ENCODE measurements at regions not wholly inside any gene's neighbourhood (a gene's known extent, or its start where the extent isn't known, plus 50 kb on each side); places are given as distances from the start of the nearest gene placed in this dataset.

DNA sequence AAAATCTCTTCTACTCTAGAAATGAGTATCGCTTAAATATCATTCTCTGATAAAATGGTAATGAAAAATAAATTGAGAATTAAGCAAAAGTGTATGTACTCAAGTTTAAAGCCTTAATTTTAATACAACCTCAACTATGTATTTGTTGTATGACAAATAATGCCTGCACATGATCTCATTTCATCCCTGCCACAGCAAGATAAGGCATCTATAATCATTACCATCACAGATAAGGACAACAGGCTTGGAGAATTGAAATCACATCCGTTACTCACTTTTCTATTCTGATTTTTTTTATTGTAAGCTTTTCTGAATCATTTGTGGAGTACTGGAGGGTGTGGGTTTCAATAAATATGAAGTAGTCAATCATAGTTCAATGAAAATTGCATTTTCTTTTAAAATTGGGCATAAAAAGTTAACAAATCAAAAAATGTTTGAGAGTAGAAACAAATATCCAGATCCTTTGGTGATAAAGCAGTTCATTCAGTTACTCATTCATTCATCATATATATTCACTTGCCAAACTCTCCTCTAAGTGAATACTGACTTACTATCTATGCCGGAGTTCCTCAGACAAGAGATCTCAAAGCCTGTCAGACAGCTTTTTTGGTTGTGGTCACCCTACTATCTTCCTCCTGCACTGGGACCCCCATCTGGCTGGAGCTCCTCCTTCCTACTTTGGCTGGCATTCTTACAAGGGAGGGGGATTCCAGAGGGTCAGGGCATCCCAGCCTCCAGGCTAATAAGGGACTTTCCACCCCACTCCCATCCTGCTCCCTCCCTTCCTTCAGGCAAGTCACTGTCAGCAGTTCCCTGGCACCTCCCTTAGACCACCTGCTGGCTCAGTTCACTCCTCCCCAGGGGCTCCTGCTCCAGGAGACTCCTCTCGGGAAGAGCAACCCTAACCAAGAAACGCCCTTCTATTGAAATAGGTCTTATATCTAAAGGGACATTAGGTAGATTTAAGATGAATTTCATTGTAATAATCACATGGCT is 118.6 kb downstream of the OGFRL1 start:
- Histone ChIP-seq H3K27ac (no peak overlapping the region), H3K4me3 (no peak overlapping the region)
- intact Hi-C loops (cut with DNase I) = no loop called here

DNA sequence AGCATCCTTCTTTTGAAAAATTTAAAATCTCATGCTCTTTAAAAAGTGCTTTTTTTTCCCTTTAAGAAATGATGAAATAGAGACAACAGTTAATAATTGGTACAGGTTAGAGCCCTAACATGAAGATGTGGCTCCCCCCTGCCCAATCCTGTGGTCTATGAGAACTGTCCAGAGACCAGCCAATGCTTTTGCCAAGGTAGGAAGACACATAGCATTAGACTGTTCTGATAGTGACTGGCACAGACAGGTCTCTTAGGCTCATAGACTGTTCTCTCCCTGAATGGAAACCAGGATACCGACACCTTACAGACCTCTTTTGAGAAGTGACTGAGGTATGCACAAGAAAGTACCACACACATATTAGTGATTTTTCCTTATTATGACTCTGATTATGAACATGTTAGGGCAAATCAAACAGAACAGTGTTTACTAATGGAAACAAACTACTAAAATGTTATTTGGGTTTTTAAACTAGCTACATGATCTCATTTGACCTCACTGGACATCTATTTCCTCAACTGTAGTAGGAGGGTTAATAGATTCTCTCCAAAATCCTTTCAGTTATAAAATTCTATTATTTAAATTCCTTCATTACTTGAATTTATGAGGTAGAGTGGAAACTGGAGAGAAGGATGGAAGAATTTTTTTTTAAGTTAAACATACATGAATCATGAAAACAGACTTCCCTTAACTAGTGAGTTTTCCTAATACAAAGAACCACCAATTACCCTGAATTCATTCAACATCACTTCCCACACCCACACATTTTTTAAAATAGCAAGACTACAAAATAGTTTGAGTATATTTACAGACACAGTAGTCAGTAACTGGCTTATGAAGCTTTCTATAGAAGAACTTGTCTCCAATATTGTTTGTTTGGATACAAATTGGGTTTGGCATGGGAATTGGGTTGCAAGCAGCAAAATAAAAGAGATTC is 120.4 kb downstream of the OGFRL1 start:
- Histone ChIP-seq H3K36me3 (no peaks in the 10 kb centered on the region), H3K27ac (no peak overlapping the region)
- no peak for DNase-seq (ENCODE audit: extremely low spot score in 2 of 2)

More for the DNA sequence above, 118.6 kb downstream of the OGFRL1 start:
- DNase-seq (ENCODE audit: extremely low spot score in 2 of 2) = no peak
- Histone ChIP-seq H3K4me1 (no peaks in the 10 kb centered on the region), H3K36me3 (no peaks in the 10 kb centered on the region), H3K9me3 (no peaks in the 10 kb centered on the region), H3K27me3 (no peaks in the 10 kb centered on the region)
- TF ChIP-seq, protein P1, sequence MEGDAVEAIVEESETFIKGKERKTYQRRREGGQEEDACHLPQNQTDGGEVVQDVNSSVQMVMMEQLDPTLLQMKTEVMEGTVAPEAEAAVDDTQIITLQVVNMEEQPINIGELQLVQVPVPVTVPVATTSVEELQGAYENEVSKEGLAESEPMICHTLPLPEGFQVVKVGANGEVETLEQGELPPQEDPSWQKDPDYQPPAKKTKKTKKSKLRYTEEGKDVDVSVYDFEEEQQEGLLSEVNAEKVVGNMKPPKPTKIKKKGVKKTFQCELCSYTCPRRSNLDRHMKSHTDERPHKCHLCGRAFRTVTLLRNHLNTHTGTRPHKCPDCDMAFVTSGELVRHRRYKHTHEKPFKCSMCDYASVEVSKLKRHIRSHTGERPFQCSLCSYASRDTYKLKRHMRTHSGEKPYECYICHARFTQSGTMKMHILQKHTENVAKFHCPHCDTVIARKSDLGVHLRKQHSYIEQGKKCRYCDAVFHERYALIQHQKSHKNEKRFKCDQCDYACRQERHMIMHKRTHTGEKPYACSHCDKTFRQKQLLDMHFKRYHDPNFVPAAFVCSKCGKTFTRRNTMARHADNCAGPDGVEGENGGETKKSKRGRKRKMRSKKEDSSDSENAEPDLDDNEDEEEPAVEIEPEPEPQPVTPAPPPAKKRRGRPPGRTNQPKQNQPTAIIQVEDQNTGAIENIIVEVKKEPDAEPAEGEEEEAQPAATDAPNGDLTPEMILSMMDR (IDR thresholded peaks at IDR 0.05) = no peak
- TF ChIP-seq POLR2A (IDR thresholded peaks at IDR 0.05) (no peak), POLR2AphosphoS5 (IDR thresholded peaks at IDR 0.05; ENCODE audit: insufficient read depth in 1 of 2, low read depth in 1 of 2) (no peak)

DNA sequence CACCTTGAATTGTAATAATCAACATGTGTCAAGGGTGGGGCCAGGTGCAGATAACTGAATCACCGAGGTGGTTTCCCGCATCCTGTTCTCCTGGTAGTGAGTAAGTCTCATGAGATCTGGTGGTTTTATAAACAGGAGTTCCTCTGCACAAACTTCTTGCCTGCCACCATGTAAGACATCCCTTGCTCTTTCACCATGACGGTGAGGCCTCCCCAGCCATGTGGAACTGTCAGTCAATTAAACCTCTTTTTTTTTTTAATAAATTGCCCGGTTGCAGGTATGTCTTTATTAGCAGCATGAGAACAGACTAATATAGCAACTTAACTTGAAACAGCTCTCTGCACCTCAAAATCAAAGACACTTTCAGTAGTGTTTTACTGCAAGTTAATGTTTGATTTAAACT is 121.6 kb downstream of the OGFRL1 start:
- intact Hi-C loops (cut with DNase I) = no loop called here
- no peaks in the 10 kb centered on the region for H3K4me1 ChIP-seq
- no peaks in the 10 kb centered on the region for H3K9me3 ChIP-seq
- H3K4me3 ChIP-seq = no peak overlapping the region
- no peak for TF ChIP-seq POLR2A (IDR thresholded peaks at IDR 0.05)
- TF ChIP-seq, protein P1 (IDR thresholded peaks at IDR 0.05) = no peak
- TF ChIP-seq POLR2AphosphoS5 (IDR thresholded peaks at IDR 0.05; ENCODE audit: insufficient read depth in 1 of 2, low read depth in 1 of 2) = no peak
- peaks cover 0 to under 1% of the 10 kb centered on the region in 2 donors for H3K36me3 ChIP-seq
- DNase-seq (ENCODE audit: extremely low spot score in 2 of 2) = no peak
- H3K27me3 ChIP-seq = no peaks in the 10 kb centered on the region
- H3K27ac ChIP-seq = no peak overlapping the region

More for the DNA sequence above, 120.4 kb downstream of the OGFRL1 start:
- intact Hi-C loops (cut with DNase I) = no loop called here
- H3K27me3 ChIP-seq = no peaks in the 10 kb centered on the region
- H3K9me3 ChIP-seq = no peaks in the 10 kb centered on the region
- no peaks in the 10 kb centered on the region for H3K4me1 ChIP-seq
- no peak for TF ChIP-seq POLR2AphosphoS5 (IDR thresholded peaks at IDR 0.05; ENCODE audit: insufficient read depth in 1 of 2, low read depth in 1 of 2)
- TF ChIP-seq POLR2A (IDR thresholded peaks at IDR 0.05) = no peak
- TF ChIP-seq, protein P1 (IDR thresholded peaks at IDR 0.05) = no peak
- no peak overlapping the region for H3K4me3 ChIP-seq

DNA sequence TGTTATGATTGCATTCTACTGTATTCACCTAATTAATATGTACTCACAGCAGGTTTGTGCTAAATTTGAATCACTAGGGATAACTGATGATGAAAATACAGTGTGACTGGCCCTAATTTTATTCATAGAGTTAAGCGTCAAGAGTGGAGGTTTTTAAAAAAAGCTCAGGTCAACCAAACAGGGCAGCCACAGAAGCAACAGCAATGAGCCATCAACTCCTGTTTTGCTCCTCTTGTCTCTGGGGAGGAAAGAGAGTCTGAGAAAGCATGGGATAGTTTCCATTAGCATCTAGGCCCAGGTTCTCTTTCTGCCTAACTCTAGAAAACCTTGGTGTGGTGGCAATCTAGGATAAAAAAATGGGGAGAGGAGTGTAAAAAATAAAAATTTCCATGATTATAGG is 122.1 kb downstream of the OGFRL1 start:
- Histone ChIP-seq H3K27ac (no peak overlapping the region), H3K36me3 (peaks cover 0 to 5% of the 10 kb centered on the region in 2 donors), H3K4me1 (no peaks in the 10 kb centered on the region), H3K4me3 (no peak overlapping the region), H3K9me3 (no peaks in the 10 kb centered on the region), H3K27me3 (no peaks in the 10 kb centered on the region)
- DNase-seq (ENCODE audit: extremely low spot score in 2 of 2) = no peak
- no peak for TF ChIP-seq POLR2A (IDR thresholded peaks at IDR 0.05)
- TF ChIP-seq, protein P1 (IDR thresholded peaks at IDR 0.05) = no peak
- intact Hi-C loops (cut with DNase I) = no loop called here
